Upper lobe of left lung (tissue), 6 donors: ENCODE measurements at regions not wholly inside any gene's neighbourhood (a gene's known extent, or its start where the extent isn't known, plus 50 kb on each side); places are given as distances from the start of the nearest gene placed in this dataset.

Experiments
- ATAC-seq, 2 donors: fragments of 200-7000 bp; cut with Tn5 transposase; one replicate each; pipeline ENCODE4 v1.9.1; 2022; ENCODE audit warnings: mild to moderate bottlenecking in 2 of 2, moderate library complexity in 2 of 2; ENCODE audit not compliant: low FRiP score in 2 of 2
- DNase-seq, 2 donors: peaks; one replicate each; pipeline ENCODE4 v3.0.0-alpha.2; 2019 to 2020
- H3K27ac ChIP-seq, 4 donors: fragments of 200-600 bp; sonication (generic); one replicate each; pipeline ENCODE4 v1.5.1; 2016 to 2019
- H3K27me3 ChIP-seq, 4 donors: fragments of 200-600 bp; sonication (generic); one replicate each; pipeline ENCODE4 v1.5.1; 2017 to 2019
- H3K36me3 ChIP-seq, 4 donors: fragments of 200-600 bp; sonication (generic); one replicate each; pipeline ENCODE4 v1.5.1; 2016 to 2019
- H3K4me1 ChIP-seq, 4 donors: fragments of 200-600 bp; sonication (generic); one replicate each; pipeline ENCODE4 v1.5.1; 2018 to 2019
- H3K4me3 ChIP-seq, 4 donors: fragments of 200-600 bp; sonication (generic); one replicate each; pipeline ENCODE4 v1.5.1; 2017 to 2019; ENCODE audit warnings: mild to moderate bottlenecking in 2 of 4, moderate library complexity in 1 of 4
- H3K9me3 ChIP-seq, 4 donors: fragments of 200-600 bp; sonication (generic); one replicate each; pipeline ENCODE4 v1.5.1; 2018 to 2019
- CTCF ChIP-seq, 6 experiments: fragments of 450-650 bp in 4 of 6; fragments of 200-600 bp in 2 of 6; sonication (generic) in 2 of 6; IDR thresholded peaks; one replicate each; pipeline ENCODE4 v1.5.1; 2016 to 2019; ENCODE audit warnings: antibody characterized with exemption in 6 of 6
- EP300 ChIP-seq, 4 donors: sonication (generic); formaldehyde crosslinking; IDR thresholded peaks; one replicate each; pipeline ENCODE4 v1.5.1; 2017; ENCODE audit warnings: antibody characterized with exemption in 4 of 4, control low read depth in 2 of 4
- POLR2A ChIP-seq, 4 donors: fragments of 450-650 bp; IDR thresholded peaks; one replicate each; pipeline ENCODE4 v1.5.1; 2016 to 2017; ENCODE audit warnings: antibody characterized with exemption in 4 of 4, mild to moderate bottlenecking in 2 of 4
- POLR2AphosphoS5 ChIP-seq, 2 donors: sonication (generic); formaldehyde crosslinking; IDR thresholded peaks; one replicate each; pipeline ENCODE4 v1.5.1; 2017; ENCODE audit warnings: antibody characterized with exemption in 2 of 2
- WGBS, 2 donors: methylation state at CpG; one replicate each; pipeline ENCODE4 v1.1.5; 2017 to 2018; 5-methylcytosine and 5-hydroxymethylcytosine counted together
- donor health status: DM: no; HTN: no; CAD: no; lungs with moderate emphysema.
- donor health status: DM: no; HTN: yes; CAD: no; lungs with severe emphysema.

GRCh38 chr6:6525933-6526332, 62.6 kb upstream of the LY86 start:
- ATAC-seq = no peak

GRCh38 chr6:6529275-6529674, 59.2 kb upstream of the LY86 start:
- no peaks in the 10 kb centered on the region for H3K36me3 ChIP-seq
- H3K27me3 ChIP-seq = no peaks in the 10 kb centered on the region
- no peaks in the 10 kb centered on the region for H3K4me1 ChIP-seq
- H3K9me3 ChIP-seq = peaks cover 0 to 4% (median 0%) of the 10 kb centered on the region in 4 donors
- no peak for ATAC-seq
- TF ChIP-seq POLR2A (IDR thresholded peaks at IDR 0.05) (no peak), POLR2AphosphoS5 (IDR thresholded peaks at IDR 0.05) (no peak), CTCF (IDR thresholded peaks at IDR 0.05) (no peak), EP300 (IDR thresholded peaks at IDR 0.05) (no peak)
- H3K4me3 ChIP-seq = no peak overlapping the region
- no peak overlapping the region for H3K27ac ChIP-seq
- DNase-seq = no peak
- WGBS, 2 donors = 72 to 93% methylated on average over 3 of the region's 3 CpGs

More at GRCh38 chr6:6525933-6526332, 62.6 kb upstream of the LY86 start:
- no peak for DNase-seq
- 94 to 100% methylated on average over 2 of the region's 2 CpGs for WGBS, 2 donors
- Histone ChIP-seq H3K27ac (no peak overlapping the region), H3K9me3 (peaks cover 0 to 4% (median 0%) of the 10 kb centered on the region in 4 donors), H3K36me3 (no peaks in the 10 kb centered on the region), H3K4me1 (no peaks in the 10 kb centered on the region), H3K27me3 (no peaks in the 10 kb centered on the region), H3K4me3 (no peak overlapping the region)
- TF ChIP-seq POLR2AphosphoS5 (IDR thresholded peaks at IDR 0.05) (no peak), CTCF (IDR thresholded peaks at IDR 0.05) (no peak), POLR2A (IDR thresholded peaks at IDR 0.05) (no peak), EP300 (IDR thresholded peaks at IDR 0.05) (no peak)

- WGBS, 2 donors = 76 to 83% methylated on average over 3 of the region's 3 CpGs
Measured at GRCh38 chr6:6533176-6533575, 55.3 kb upstream of the LY86 start.

GRCh38 chr6:6534399-6534798, 54.1 kb upstream of the LY86 start:
- Histone ChIP-seq H3K27ac (no peak overlapping the region), H3K4me1 (no peaks in the 10 kb centered on the region), H3K4me3 (no peak overlapping the region), H3K27me3 (no peaks in the 10 kb centered on the region), H3K9me3 (peaks cover 0 to 4% (median 0%) of the 10 kb centered on the region in 4 donors), H3K36me3 (no peaks in the 10 kb centered on the region)
- ATAC-seq = no peak
- no peak for TF ChIP-seq POLR2A (IDR thresholded peaks at IDR 0.05)
- TF ChIP-seq CTCF (IDR thresholded peaks at IDR 0.05) = no peak
- no peak for TF ChIP-seq POLR2AphosphoS5 (IDR thresholded peaks at IDR 0.05)
- no peak for TF ChIP-seq EP300 (IDR thresholded peaks at IDR 0.05)
- 94 to 97% methylated on average over 11 to 16 of the region's 16 CpGs for WGBS, 2 donors
- DNase-seq = peak in 1 of 2 donors; percentile 63

More at GRCh38 chr6:6533176-6533575, 55.3 kb upstream of the LY86 start:
- DNase-seq = no peak
- Histone ChIP-seq H3K9me3 (peaks cover 0 to 4% (median 0%) of the 10 kb centered on the region in 4 donors), H3K36me3 (no peaks in the 10 kb centered on the region), H3K27ac (no peak overlapping the region), H3K4me3 (no peak overlapping the region), H3K4me1 (no peaks in the 10 kb centered on the region), H3K27me3 (no peaks in the 10 kb centered on the region)
- TF ChIP-seq POLR2A (IDR thresholded peaks at IDR 0.05) (no peak), POLR2AphosphoS5 (IDR thresholded peaks at IDR 0.05) (no peak), CTCF (IDR thresholded peaks at IDR 0.05) (no peak), EP300 (IDR thresholded peaks at IDR 0.05) (no peak)
- no peak for ATAC-seq

GRCh38 chr6:6537488-6538260, 50.8 kb upstream of the LY86 start:
- H3K27me3 ChIP-seq = no peaks in the 10 kb centered on the region
- no peak for ATAC-seq
- peaks cover 0 to 3% (median 0%) of the 10 kb centered on the region in 4 donors for H3K9me3 ChIP-seq
- no peak overlapping the region for H3K4me3 ChIP-seq
- no peaks in the 10 kb centered on the region for H3K4me1 ChIP-seq
- H3K27ac ChIP-seq = no peak overlapping the region
- no peak for DNase-seq
- no peak for TF ChIP-seq CTCF (IDR thresholded peaks at IDR 0.05)
- TF ChIP-seq EP300 (IDR thresholded peaks at IDR 0.05) = no peak
- TF ChIP-seq POLR2AphosphoS5 (IDR thresholded peaks at IDR 0.05) = no peak
- no peak for TF ChIP-seq POLR2A (IDR thresholded peaks at IDR 0.05)
- whole genome bisulfite sequencing, 2 donors = 93 to 100% methylated on average over 1 of the region's 1 CpG
- no peaks in the 10 kb centered on the region for H3K36me3 ChIP-seq
